Psoas muscle (tissue), 7 donors: ENCODE measurements at regions not wholly inside any gene's neighbourhood (a gene's known extent, or its start where the extent isn't known, plus 50 kb on each side); places are given as distances from the start of the nearest gene placed in this dataset.
"Not testable (repeated sequence)": the region's sequence is repeated elsewhere in the genome, so short reads cannot be mapped to it uniquely, and the experiment has no call there.

Experiments
- ATAC-seq, 4 donors: fragments of 200-7000 bp; cut with Tn5 transposase; one replicate each; pipeline ENCODE4 v1.9.1; 2020; ENCODE audit warnings: moderate library complexity in 3 of 4, mild to moderate bottlenecking in 2 of 4
- DNase-seq, 2 donors: peaks; one replicate each; pipeline ENCODE4 v3.0.0-alpha.2; 2020
- H3K27ac ChIP-seq: fragments of 200-600 bp; one replicate; pipeline ENCODE4 v1.8.0; 2022
- H3K27me3 ChIP-seq, 3 donors: fragments of 200-600 bp in 1 of 3; one replicate each; pipeline versions ENCODE4 v1.6.1 to v1.8.0; 2013 to 2022; ENCODE audit warnings: low read length in 2 of 3, mild to moderate bottlenecking in 2 of 3, moderate library complexity in 1 of 3; ENCODE audit not compliant: insufficient read depth in 3 of 3
- H3K36me3 ChIP-seq, 2 donors: fragments of 200-600 bp in 1 of 2; one replicate each; pipeline versions ENCODE4 v1.6.1 to v1.8.0; 2013 to 2022; ENCODE audit warnings: low read depth in 1 of 2, mild to moderate bottlenecking in 1 of 2, moderate library complexity in 1 of 2; ENCODE audit not compliant: insufficient read depth in 1 of 2
- H3K4me1 ChIP-seq: fragments of 200-600 bp; one replicate; pipeline ENCODE4 v1.8.0; 2022
- H3K4me3 ChIP-seq: fragments of 200-600 bp; one replicate; pipeline ENCODE4 v1.8.0; 2022; ENCODE audit warnings: mild to moderate bottlenecking
- H3K9me3 ChIP-seq: fragments of 200-600 bp; one replicate; pipeline ENCODE4 v1.8.0; 2022
- CTCF ChIP-seq: fragments of 200-600 bp; IDR thresholded peaks from one replicate; pipeline ENCODE4 v1.8.0; 2022; ENCODE audit warnings: antibody characterized with exemption
- WGBS, 3 donors: extraction: QIAGEN DNeasy Blood & Tissue Kit; methylation state at CpG; one replicate each; pipeline versions ENCODE4 v1.1.6 to v1.1.7; 2013; 5-methylcytosine and 5-hydroxymethylcytosine counted together
- intact Hi-C, 2 donors: fragments of 100-400 bp; cut with DNase I; formaldehyde crosslinking; loops; one replicate each; pipeline versions ENCODE4 v1.11.0 to v1.14.2; 2022
- donor health status: healthy with polysubstance abuse.
- donor health status: DM: no; HTN: no; CAD: no; lungs with moderate emphysema.
- donor health status: Bipolar disorder and iron deficiency.
- donor health status: healthy.
- donor health status: DM: yes; HTN: yes; CAD: no.
- donor health status: DM: no; HTN: no; CAD: no.
- donor health status: DM: yes; HTN: yes; CAD: no.

- peaks cover 16% of the 10 kb centered on the region for H3K9me3 ChIP-seq
- intact Hi-C loops, result no loop called here
- ATAC-seq (no peak), DNase-seq (no peak)
- no peaks in the 10 kb centered on the region for H3K27me3 ChIP-seq
- WGBS, 3 donors, result 86 to 91% (median 90%) methylated on average over 7 of the region's 7 CpGs
- H3K27ac ChIP-seq, result no peak overlapping the region
- no peak for TF ChIP-seq CTCF
- no peaks in the 10 kb centered on the region for H3K36me3 ChIP-seq
- H3K4me1 ChIP-seq, result no peaks in the 10 kb centered on the region
- H3K4me3 ChIP-seq, result no peak overlapping the region
Observed at GRCh38 chr15:70514251-70514650, 249.1 kb downstream of the UACA start.

DNA sequence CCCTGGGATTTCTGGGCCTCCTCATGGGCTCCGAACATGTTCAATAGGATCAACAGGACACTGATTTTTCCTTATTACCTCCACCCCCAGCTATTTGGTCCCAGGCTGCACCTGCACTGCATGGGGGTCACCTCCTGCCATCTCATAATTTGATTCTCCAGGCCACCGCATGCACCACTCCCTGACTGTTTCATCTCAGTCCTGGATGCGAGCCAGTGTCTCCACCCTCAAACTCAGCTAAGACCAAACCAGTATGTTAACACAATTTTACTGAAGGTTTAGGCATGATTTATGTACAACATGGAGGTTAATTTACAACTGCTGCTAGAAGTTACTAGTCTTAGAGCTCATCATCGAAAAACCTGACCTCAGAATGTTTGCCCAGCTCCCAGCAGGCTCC lies 249.5 kb downstream of the UACA start:
- Histone ChIP-seq H3K27ac (no peak overlapping the region), H3K9me3 (peaks cover 16% of the 10 kb centered on the region), H3K4me1 (no peaks in the 10 kb centered on the region), H3K36me3 (no peaks in the 10 kb centered on the region), H3K27me3 (no peaks in the 10 kb centered on the region), H3K4me3 (no peak overlapping the region)
- ATAC-seq (no peak), DNase-seq (no peak)
- TF ChIP-seq CTCF, result no peak
- intact Hi-C loops, result no loop called here
- WGBS, 3 donors, result 88 to 93% (median 89%) methylated on average over 4 of the region's 4 CpGs

- intact Hi-C loops, result no loop called here
- Histone ChIP-seq H3K27me3 (no peaks in the 10 kb centered on the region), H3K36me3 (no peaks in the 10 kb centered on the region), H3K9me3 (peaks cover 16% of the 10 kb centered on the region), H3K4me1 (no peaks in the 10 kb centered on the region), H3K4me3 (no peak overlapping the region), H3K27ac (no peak overlapping the region)
- no peak for TF ChIP-seq CTCF
- ATAC-seq (peak in 1 of 4 donors; percentile 45), DNase-seq (no peak)
- 67 to 79% (median 75%) methylated on average over 8 of the region's 8 CpGs for WGBS, 3 donors
Observed at GRCh38 chr15:70512772-70513362, 250.5 kb downstream of the UACA start.

DNA sequence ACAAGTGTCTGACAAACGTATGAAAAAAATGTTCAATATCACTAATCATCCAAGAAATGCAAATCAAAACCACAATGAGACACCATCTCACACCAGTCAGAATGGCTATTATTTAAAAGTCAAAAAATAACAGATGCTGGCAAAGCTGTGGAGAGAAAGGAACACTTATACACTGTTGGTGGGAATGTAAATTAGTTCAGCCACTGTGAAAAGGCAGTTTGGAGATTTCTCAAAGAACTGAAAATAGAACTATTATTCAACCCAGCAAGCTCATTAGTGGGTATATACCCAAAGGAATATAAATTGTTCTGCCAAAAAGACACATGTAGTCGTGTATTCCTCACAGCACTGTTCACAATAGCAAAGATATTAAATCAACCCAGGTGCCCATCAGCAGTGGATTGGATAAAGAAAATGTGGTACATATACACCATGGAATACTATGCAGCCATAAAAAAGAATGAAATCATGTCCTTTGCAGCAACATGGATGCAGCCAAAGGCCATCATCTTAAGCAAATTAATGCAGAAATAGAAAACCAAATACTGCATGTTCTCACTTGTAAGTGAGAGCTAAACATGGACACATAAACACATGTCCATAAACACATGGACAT lies 251.3 kb downstream of the UACA start:
- H3K27ac ChIP-seq, ATAC-seq, H3K4me3 ChIP-seq, DNase-seq, intact Hi-C loops, H3K4me1 ChIP-seq, H3K36me3 ChIP-seq, H3K27me3 ChIP-seq: not testable (repeated sequence)
- H3K9me3 ChIP-seq, result peaks cover 16% of the 10 kb centered on the region
- 44 to 55% (median 48%) methylated on average over 2 of the region's 2 CpGs for WGBS, 3 donors

DNA sequence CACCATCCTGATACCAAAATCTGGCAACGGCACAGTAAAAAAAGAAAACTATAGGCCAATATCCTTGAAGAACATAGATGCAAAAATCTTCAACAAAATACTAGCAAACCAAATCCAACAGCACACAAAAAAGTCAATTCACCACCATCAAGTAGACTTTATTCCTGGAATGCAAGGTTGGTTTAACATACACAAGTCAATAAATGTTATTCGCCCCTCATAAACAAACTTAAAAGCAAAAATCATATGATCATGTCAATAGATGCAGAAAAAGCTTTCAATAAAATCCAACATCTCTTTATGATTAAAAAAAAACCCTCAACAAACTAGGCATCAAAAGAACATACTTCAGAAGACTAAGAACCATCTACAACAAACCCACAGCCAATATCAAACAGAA lies 252.9 kb downstream of the UACA start:
- 97 to 98% (median 97%) methylated on average over 2 of the region's 2 CpGs for WGBS, 3 donors
- no peaks in the 10 kb centered on the region for H3K36me3 ChIP-seq
- peaks cover 16% of the 10 kb centered on the region for H3K9me3 ChIP-seq
- intact Hi-C loops, result no loop called here
- ATAC-seq (no peak), DNase-seq (no peak)
- no peak for TF ChIP-seq CTCF
- H3K27me3 ChIP-seq, result no peaks in the 10 kb centered on the region
- H3K4me3 ChIP-seq, result no peak overlapping the region
- peaks cover 6% of the 10 kb centered on the region for H3K4me1 ChIP-seq
- no peak overlapping the region for H3K27ac ChIP-seq
